ENCODE measurements at regions not wholly inside any gene's neighbourhood (a gene's known extent, or its start where the extent isn't known, plus 50 kb on each side); places are given as distances from the start of the nearest gene placed in this dataset.

- DNase-seq, result no peak
Measured at GRCh38 chr4:25580633-25581467, 74.8 kb upstream of the SLC34A2 start.

DNA sequence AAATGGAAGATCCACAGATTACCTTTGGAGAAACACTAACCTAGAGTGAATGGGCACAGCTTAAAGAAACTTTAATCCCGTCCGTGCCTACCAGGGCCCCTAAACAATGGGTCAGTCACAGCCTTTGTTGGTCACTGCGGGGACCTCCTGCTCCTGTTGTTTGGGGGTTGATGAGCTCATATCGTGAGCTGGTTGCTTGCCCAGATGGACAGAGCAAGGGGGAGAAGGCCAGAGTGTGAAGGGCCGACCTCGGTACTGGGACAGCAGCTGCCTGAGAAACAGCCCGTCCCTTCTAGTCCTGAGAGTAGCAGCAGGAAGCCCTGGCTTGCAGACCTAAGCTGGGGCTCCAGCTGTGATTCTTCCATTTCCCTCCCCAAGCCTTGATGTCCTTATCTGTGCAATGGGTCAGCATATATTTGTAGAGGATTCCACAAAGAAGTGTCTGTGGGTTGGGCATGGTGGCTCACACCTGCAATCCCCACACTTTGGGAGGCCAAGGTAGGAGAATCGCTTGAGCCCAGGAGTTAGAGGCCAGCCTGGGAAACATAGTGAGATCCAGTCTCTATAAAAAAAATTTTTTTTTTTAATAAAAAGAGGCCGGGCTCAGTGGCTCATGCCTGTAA is 69.6 kb upstream of the SLC34A2 start:
- no peak for DNase-seq

DNA sequence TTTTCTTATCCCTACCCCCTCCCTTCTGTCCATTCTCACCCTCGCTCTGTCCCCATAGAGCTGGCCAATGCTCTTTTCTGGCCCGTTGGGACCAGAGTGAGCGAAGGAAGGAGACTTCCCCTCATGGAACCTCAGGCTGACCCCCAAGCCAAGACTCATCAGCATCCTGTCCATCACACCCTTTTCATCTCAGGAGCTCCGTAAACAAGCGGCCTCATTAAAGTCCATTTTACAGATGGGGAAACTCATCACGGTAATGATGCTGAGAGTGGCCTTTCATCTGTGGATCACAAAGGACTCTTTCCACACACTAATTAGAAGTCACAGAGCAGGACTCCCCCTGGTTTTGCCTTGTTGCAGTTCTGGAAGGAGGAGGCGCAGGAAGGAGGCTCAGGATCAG is 67.4 kb upstream of the SLC34A2 start:
- no peak for DNase-seq

DNA sequence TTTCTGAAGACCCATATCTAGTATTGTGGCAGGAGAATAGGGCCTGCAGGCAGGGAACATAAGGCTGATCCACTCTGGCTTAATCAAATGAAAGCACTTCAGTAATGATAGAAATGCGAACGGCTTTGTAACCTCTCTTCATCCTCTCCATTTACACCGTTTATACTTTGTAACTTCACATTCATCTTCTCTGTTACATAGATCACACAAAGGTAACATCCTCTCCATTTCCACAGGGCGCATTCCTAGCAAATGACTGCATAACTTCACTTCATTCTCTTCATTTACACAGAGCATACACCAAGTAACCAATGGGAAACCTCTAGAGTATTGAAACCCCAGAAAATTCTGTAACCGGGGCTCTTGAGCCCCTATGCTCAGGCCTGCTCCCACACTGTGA is 65.5 kb upstream of the SLC34A2 start:
- no peak for DNase-seq

DNA sequence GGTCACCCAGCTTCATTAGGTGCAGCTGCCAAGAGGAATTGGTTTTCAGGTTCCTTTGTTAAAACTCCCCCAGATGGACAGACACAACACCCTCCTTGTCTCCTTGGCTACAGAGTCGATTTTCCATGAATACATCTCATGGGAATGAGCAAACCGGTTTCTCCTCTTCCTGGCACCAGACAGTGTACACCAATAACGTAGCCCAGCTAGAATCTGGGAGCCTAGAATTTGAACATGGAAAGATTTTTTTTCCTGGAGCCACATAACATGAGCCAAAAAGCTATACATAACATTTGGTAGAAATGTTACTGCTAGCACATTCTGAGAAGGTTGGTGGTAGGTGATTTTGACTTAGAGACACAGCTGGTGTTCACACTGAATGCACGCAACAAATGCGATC is 62.9 kb upstream of the SLC34A2 start:
- no peak for DNase-seq

Measured in HCEC 1CT (cell line).